ENCODE measurements at regions not wholly inside any gene's neighbourhood (a gene's known extent, or its start where the extent isn't known, plus 50 kb on each side); places are given as distances from the start of the nearest gene placed in this dataset.

DNA sequence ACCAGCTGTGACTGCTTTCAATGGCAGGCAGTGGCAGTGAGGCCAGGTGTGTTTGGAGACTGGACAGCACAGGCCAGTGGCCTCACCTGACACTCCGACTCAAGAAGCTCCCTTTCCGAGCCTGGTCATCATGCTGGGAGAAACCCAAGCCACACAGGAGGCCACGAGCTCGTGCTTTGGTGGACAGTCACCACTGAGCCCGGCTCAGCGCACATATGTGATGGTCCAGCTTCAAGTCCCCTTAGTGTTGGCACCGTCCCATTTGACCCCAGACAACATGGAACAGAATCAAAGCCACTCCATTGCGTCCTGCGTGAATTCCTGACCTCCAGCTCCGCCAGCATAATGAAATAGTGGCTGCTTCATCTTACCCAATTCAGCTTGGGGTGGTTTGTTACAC, 64.0 kb upstream of the PPP1R26 start:
- H3K27me3 ChIP-seq (ENCODE audit: control insufficient read depth in 2 of 2, insufficient read depth in 2 of 2, low read length in 2 of 2) = peaks cover 0 to 6% of the 10 kb centered on the region in 2 experiments; a peak in 1 of 5 replicates
- WGBS (ENCODE audit: insufficient coverage, low coverage, missing lambda C conversion rate) = 64% methylated on average over 10 of the region's 10 CpGs
- POLR2A ChIA-PET = interaction anchor here (0.6 to 0.7 kb wide), 2 partner anchors 12 to 605 kb away, joined by 3 read pairs; no protein-coding TSS in a partner anchor
- H3K36me3 ChIP-seq (ENCODE audit: control insufficient read depth, insufficient read depth, low read length) = no peaks in the 10 kb centered on the region
- no peaks in the 10 kb centered on the region for H3K9me3 ChIP-seq (replicated peaks; ENCODE audit: control insufficient read depth, insufficient read depth, low read depth, low read length)
- no peak for ATAC-seq
- no TSS peak for BruUV-seq (replicated peaks)
- no peak overlapping the region for H3K4me3 ChIP-seq
- H3K4me2 ChIP-seq (ENCODE audit: insufficient read depth, low read length) = no peak overlapping the region
- H4K20me1 ChIP-seq (replicated peaks; ENCODE audit: control insufficient read depth, insufficient read depth, low read length) = 0 out of 2 replicates have a peak, but pooled peaks cover 5% of the 10 kb centered on the region
- H3K9ac ChIP-seq (ENCODE audit: insufficient read depth in 1 of 2, low read depth in 2 of 2, low read length in 2 of 2) = no peak overlapping the region
- no peaks in the 10 kb centered on the region for H3K79me2 ChIP-seq (ENCODE audit: control insufficient read depth, insufficient read depth, low read length)
- H3K27ac ChIP-seq (ENCODE audit: extremely low read depth, low read depth, low read length) = no peak overlapping the region
- CTCF ChIA-PET (ENCODE audit: low intra/inter-chr PET ratio) = no interaction called here
- no peak for FAIRE-seq
- DNase-seq (ENCODE audit: extremely low read depth in 1 of 4, low spot score in 3 of 4) = no peak
- no peak overlapping the region for H2AFZ ChIP-seq (ENCODE audit: low read depth, low read length)
- peaks cover 3% of the 10 kb centered on the region for H3K9me1 ChIP-seq (ENCODE audit: control insufficient read depth, insufficient read depth, low read length)
- intact Hi-C loops (cut with micrococcal nuclease) (loop anchor here (10.0 kb wide), 1 partner anchor 721 kb away; no protein-coding TSS in a partner anchor), in situ Hi-C loops (cut with MboI) (no loop called here)
- peaks cover 4 to 24% of the 10 kb centered on the region in 2 experiments; a peak in 2 of 5 replicates for H3K4me1 ChIP-seq (replicated peaks in 1 of 2; ENCODE audit: control insufficient read depth in 2 of 2, insufficient read depth in 2 of 2, low read length in 2 of 2)
- no peak for TF ChIP-seq RFX5 (IDR thresholded peaks at IDR 0.05; ENCODE audit: low read depth, low read length)
- TF ChIP-seq, protein P1, sequence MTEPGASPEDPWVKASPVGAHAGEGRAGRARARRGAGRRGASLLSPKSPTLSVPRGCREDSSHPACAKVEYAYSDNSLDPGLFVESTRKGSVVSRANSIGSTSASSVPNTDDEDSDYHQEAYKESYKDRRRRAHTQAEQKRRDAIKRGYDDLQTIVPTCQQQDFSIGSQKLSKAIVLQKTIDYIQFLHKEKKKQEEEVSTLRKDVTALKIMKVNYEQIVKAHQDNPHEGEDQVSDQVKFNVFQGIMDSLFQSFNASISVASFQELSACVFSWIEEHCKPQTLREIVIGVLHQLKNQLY (CRISPR knock-in tag; conservative IDR thresholded peaks at IDR 0.05) = no peak
- TF ChIP-seq, protein P2, sequence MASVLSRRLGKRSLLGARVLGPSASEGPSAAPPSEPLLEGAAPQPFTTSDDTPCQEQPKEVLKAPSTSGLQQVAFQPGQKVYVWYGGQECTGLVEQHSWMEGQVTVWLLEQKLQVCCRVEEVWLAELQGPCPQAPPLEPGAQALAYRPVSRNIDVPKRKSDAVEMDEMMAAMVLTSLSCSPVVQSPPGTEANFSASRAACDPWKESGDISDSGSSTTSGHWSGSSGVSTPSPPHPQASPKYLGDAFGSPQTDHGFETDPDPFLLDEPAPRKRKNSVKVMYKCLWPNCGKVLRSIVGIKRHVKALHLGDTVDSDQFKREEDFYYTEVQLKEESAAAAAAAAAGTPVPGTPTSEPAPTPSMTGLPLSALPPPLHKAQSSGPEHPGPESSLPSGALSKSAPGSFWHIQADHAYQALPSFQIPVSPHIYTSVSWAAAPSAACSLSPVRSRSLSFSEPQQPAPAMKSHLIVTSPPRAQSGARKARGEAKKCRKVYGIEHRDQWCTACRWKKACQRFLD (CRISPR knock-in tag; IDR thresholded peaks at IDR 0.05) = no peak
- TF ChIP-seq FOXK2 (conservative IDR thresholded peaks at IDR 0.05 in 1 of 2, IDR thresholded peaks at IDR 0.05 in 1 of 2; ENCODE audit: low read depth in 2 of 2) = no peak
- TF ChIP-seq ZNF76 (CRISPR knock-in tag; IDR thresholded peaks at IDR 0.05; ENCODE audit: borderline replicate concordance) = no peak
- TF ChIP-seq HMGN3 (IDR thresholded peaks at IDR 0.05; ENCODE audit: borderline replicate concordance, extremely low read depth, insufficient read length, low read depth, low read length) = no peak
- TF ChIP-seq, protein P3, sequence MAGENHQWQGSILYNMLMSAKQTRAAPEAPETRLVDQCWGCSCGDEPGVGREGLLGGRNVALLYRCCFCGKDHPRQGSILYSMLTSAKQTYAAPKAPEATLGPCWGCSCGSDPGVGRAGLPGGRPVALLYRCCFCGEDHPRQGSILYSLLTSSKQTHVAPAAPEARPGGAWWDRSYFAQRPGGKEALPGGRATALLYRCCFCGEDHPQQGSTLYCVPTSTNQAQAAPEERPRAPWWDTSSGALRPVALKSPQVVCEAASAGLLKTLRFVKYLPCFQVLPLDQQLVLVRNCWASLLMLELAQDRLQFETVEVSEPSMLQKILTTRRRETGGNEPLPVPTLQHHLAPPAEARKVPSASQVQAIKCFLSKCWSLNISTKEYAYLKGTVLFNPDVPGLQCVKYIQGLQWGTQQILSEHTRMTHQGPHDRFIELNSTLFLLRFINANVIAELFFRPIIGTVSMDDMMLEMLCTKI (IDR thresholded peaks at IDR 0.05; ENCODE audit: partially characterized antibody) = no peak
- no peak for TF ChIP-seq ZNF699 (CRISPR knock-in tag; IDR thresholded peaks at IDR 0.05; ENCODE audit: insufficient replicate concordance)
- TF ChIP-seq MEF2A (IDR thresholded peaks at IDR 0.05; ENCODE audit: control insufficient read depth, low read depth, low read length) = no peak
- TF ChIP-seq, protein P4, sequence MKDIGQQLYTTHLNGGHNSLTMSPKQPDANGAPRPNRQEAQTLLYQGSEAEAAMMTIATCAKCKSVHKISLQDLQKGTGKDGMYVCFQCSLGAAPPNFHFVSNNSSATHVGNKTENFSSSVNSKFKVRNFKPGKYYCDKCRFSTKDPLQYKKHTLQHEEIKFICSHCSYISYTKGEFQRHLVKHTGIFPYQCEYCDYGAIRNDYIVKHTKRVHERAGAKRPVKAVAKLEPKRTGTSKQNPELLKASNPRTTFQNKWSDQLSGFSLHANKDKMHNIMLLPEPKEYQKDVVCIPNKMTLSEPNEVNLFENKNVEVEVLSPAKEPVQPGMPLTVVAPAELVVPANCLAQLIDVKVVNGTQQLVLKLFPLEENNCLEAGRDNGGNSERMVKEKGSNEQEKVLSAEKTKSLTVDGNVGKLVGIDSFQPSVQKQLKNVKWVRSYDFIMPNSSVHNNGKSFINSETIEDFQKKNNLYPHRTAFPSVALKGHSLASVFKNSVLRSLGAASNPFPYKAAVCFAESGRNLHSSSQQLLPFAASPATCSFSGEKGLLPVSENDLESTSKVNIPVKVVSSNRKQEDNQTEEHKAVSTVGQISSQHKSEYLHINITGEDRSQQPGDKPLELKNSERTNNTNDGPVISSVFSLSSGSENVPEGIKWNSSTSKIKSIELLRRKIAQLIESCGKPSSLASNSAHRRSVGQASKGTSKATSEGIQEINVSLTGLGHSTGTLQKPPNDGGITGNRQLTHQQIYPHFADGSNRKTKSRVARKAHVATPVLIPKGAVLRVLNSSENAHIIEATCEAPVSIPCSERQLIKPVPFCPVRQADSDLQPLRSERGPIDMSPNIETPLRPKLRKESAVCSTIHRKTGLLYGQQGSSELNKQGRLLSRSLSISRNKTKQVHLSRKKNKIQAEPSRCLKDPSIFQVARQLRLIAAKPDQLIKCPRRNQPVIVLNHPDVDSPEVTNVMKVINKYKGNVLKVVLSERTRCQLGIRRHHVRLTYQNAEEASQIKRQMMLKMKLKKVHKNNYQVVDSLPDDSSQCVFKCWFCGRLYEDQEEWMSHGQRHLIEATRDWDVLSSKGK (CRISPR knock-in tag; IDR thresholded peaks at IDR 0.05) = no peak
- TF ChIP-seq MCM7 (IDR thresholded peaks at IDR 0.05) = no peak
- TF ChIP-seq, protein P5, sequence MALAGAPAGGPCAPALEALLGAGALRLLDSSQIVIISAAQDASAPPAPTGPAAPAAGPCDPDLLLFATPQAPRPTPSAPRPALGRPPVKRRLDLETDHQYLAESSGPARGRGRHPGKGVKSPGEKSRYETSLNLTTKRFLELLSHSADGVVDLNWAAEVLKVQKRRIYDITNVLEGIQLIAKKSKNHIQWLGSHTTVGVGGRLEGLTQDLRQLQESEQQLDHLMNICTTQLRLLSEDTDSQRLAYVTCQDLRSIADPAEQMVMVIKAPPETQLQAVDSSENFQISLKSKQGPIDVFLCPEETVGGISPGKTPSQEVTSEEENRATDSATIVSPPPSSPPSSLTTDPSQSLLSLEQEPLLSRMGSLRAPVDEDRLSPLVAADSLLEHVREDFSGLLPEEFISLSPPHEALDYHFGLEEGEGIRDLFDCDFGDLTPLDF (CRISPR knock-in tag; IDR thresholded peaks at IDR 0.05) = no peak
- no peak for TF ChIP-seq HSF4 (CRISPR knock-in tag; IDR thresholded peaks at IDR 0.05; ENCODE audit: borderline replicate concordance)
- TF ChIP-seq FOXJ3 (CRISPR knock-in tag; IDR thresholded peaks at IDR 0.05) = no peak

Data from K562 (cell line).